IMR-90 (cell line): ENCODE measurements at regions not wholly inside any gene's neighbourhood (a gene's known extent, or its start where the extent isn't known, plus 50 kb on each side); places are given as distances from the start of the nearest gene placed in this dataset.

ENCODE experiments used
- ATAC-seq: fragments of 200-7000 bp; cut with Tn5 transposase; 2 replicates; pipeline ENCODE4 v1.9.1; 2020; ENCODE audit warnings: low read depth, mild to moderate bottlenecking, moderate library complexity
- BruUV-seq: library from RNA; stranded (reverse); fragments of 400-500 nt; replicated peaks from 2 replicates; lab custom pipeline; 2021; lab: Mats Ljungman, UMichigan
- CTCF ChIA-PET: fragments of 300-600 bp; formaldehyde crosslinking; extraction: SDS; loops from one replicate; lab custom pipeline; 2021; ENCODE audit warnings: antibody characterized with exemption; lab: Yijun Ruan, JAX
- POLR2A ChIA-PET: fragments of 300-600 bp; sonication (Branson Sonifier 250); formaldehyde crosslinking; loops from one replicate; lab custom pipeline; 2022; ENCODE audit warnings: antibody characterized with exemption; ENCODE audit not compliant: unreplicated experiment; lab: Charles Lee
- DNase-seq: peaks from one replicate; pipeline ENCODE4 v3.0.0; 2013
- H2AFZ ChIP-seq: replicated peaks from 2 replicates; pipeline ENCODE3; 2013; ENCODE audit warnings: low read length, mild to moderate bottlenecking; ENCODE audit not compliant: poor library complexity
- H2AK5ac ChIP-seq: 2 replicates; pipeline ENCODE4 v1.6.1; 2013; ENCODE audit warnings: low read depth, low read length, inconsistent platforms
- H2AK9ac ChIP-seq: replicated peaks from 2 replicates; pipeline ENCODE3; 2013; ENCODE audit warnings: mild to moderate bottlenecking, low read depth, low read length, moderate library complexity; ENCODE audit not compliant: poor library complexity
- H2BK120ac ChIP-seq: 2 replicates; pipeline ENCODE4 v1.6.1; 2013; ENCODE audit warnings: low read depth, low read length, inconsistent platforms
- H2BK15ac ChIP-seq: 3 replicates; pipeline ENCODE4 v1.6.1; 2013; ENCODE audit warnings: low read depth, low read length, inconsistent platforms
- H2BK20ac ChIP-seq: 2 replicates; pipeline ENCODE4 v1.6.1; 2013; ENCODE audit warnings: low read depth, mild to moderate bottlenecking, inconsistent platforms, low read length, moderate library complexity
- H2BK5ac ChIP-seq: 2 replicates; pipeline ENCODE4 v1.6.1; 2013; ENCODE audit warnings: mild to moderate bottlenecking, low read depth, low read length, inconsistent platforms; ENCODE audit not compliant: poor library complexity, severe bottlenecking
- H3K14ac ChIP-seq: replicated peaks from 2 replicates; pipeline ENCODE4 v1.6.1; 2013; ENCODE audit warnings: low read depth, low read length, inconsistent platforms
- H3K18ac ChIP-seq: 2 replicates; pipeline ENCODE4 v1.6.1; 2013; ENCODE audit warnings: low read depth, low read length, control low read depth
- H3K23ac ChIP-seq: 2 replicates; pipeline ENCODE4 v1.6.1; 2013; ENCODE audit warnings: low read depth, low read length, inconsistent platforms
- H3K27ac ChIP-seq: 2 replicates; pipeline ENCODE4 v1.5.1; 2013; ENCODE audit warnings: mild to moderate bottlenecking, control low read depth, low read length; ENCODE audit not compliant: insufficient read depth
- H3K27me3 ChIP-seq: 2 replicates; pipeline ENCODE4 v1.6.1; 2013; ENCODE audit warnings: low read length; ENCODE audit not compliant: control insufficient read depth, insufficient read depth
- H3K36me3 ChIP-seq: 2 replicates; pipeline ENCODE4 v1.6.1; 2013; ENCODE audit warnings: low read length, mixed read lengths; ENCODE audit not compliant: control insufficient read depth, insufficient read depth
- H3K4ac ChIP-seq: 2 replicates; pipeline ENCODE4 v1.6.1; 2013; ENCODE audit warnings: low read depth, low read length, inconsistent platforms
- H3K4me1 ChIP-seq: 2 replicates; pipeline ENCODE4 v1.6.1; 2013; ENCODE audit warnings: low read length, mixed read lengths; ENCODE audit not compliant: control insufficient read depth, insufficient read depth
- H3K4me2 ChIP-seq: 2 replicates; pipeline ENCODE4 v1.6.1; 2013; ENCODE audit warnings: low read depth, mild to moderate bottlenecking, control low read depth, low read length, moderate library complexity
- H3K4me3 ChIP-seq: 2 replicates; pipeline ENCODE4 v1.5.1; 2013; ENCODE audit warnings: low read depth, mild to moderate bottlenecking, control low read depth, low read length, moderate library complexity; ENCODE audit not compliant: insufficient read depth
- H3K56ac ChIP-seq: 2 replicates; pipeline ENCODE4 v1.6.1; 2013; ENCODE audit warnings: low read length, inconsistent platforms; ENCODE audit not compliant: insufficient read depth; ENCODE audit errors: extremely low read depth
- H3K79me1 ChIP-seq, 2 experiments: 2 replicates each; pipeline ENCODE4 v1.6.1; 2013; ENCODE audit warnings: low read length in 2 of 2, inconsistent platforms in 1 of 2, low read depth in 1 of 2
- H3K9ac ChIP-seq: 2 replicates; pipeline ENCODE4 v1.6.1; 2013; ENCODE audit warnings: low read depth, low read length, control low read depth
- H3K9me1 ChIP-seq: 2 replicates; pipeline ENCODE4 v1.6.1; 2013; ENCODE audit warnings: low read length, inconsistent platforms; ENCODE audit not compliant: insufficient read depth
- H3K9me3 ChIP-seq: 2 replicates; pipeline ENCODE4 v1.6.1; 2013; ENCODE audit warnings: low read length; ENCODE audit not compliant: control insufficient read depth, insufficient read depth
- H4K20me1 ChIP-seq: 2 replicates; pipeline ENCODE4 v1.6.1; 2013; ENCODE audit warnings: low read length, inconsistent platforms; ENCODE audit not compliant: insufficient read depth
- H4K5ac ChIP-seq: 2 replicates; pipeline ENCODE4 v1.6.1; 2013; ENCODE audit warnings: mild to moderate bottlenecking, low read depth, low read length, control low read depth
- H4K8ac ChIP-seq, 2 experiments: 2 replicates each; pipeline ENCODE4 v1.6.1; 2013; ENCODE audit warnings: low read depth in 2 of 2, low read length in 2 of 2, control low read depth in 1 of 2, inconsistent platforms in 1 of 2
- H4K91ac ChIP-seq: 2 replicates; pipeline ENCODE4 v1.6.1; 2013; ENCODE audit warnings: low read depth, low read length, inconsistent platforms; ENCODE audit not compliant: insufficient read depth
- BHLHE40 ChIP-seq: fragments of 150-350 bp; IDR thresholded peaks from 2 replicates; pipeline ENCODE4 v1.6.1; 2016; ENCODE audit warnings: mild to moderate bottlenecking, low read depth, low read length
- CHD1 ChIP-seq: IDR thresholded peaks from 2 replicates; pipeline ENCODE4 v1.6.1; 2012; ENCODE audit warnings: low read depth, low read length, improper control_type of control experiment
- FOS ChIP-seq: fragments of 150-350 bp; IDR thresholded peaks from 2 replicates; pipeline ENCODE4 v1.6.1; 2016; ENCODE audit warnings: low read depth, low read length
- MAFK ChIP-seq: IDR thresholded peaks from 2 replicates; pipeline ENCODE4 v1.6.1; 2012; ENCODE audit warnings: low read depth, low read length, improper control_type of control experiment
- MAZ ChIP-seq: IDR thresholded peaks from 2 replicates; pipeline ENCODE4 v1.6.1; 2012; ENCODE audit warnings: low read depth, mild to moderate bottlenecking, low read length, improper control_type of control experiment, moderate library complexity, borderline replicate concordance
- MXI1 ChIP-seq: IDR thresholded peaks from 2 replicates; pipeline ENCODE4 v1.6.1; 2012; ENCODE audit warnings: low read depth, mild to moderate bottlenecking, low read length, moderate library complexity, borderline replicate concordance
- NFE2L2 ChIP-seq: fragments of 150-350 bp; IDR thresholded peaks from 2 replicates; pipeline ENCODE4 v1.6.1; 2016; ENCODE audit warnings: low read depth, mild to moderate bottlenecking, low read length
- POLR2A ChIP-seq: IDR thresholded peaks from 2 replicates; pipeline ENCODE4 v1.6.1; 2012; ENCODE audit warnings: mild to moderate bottlenecking, low read depth, low read length
- RAD21 ChIP-seq: IDR thresholded peaks from 2 replicates; pipeline ENCODE4 v1.6.1; 2012; ENCODE audit warnings: low read length, improper control_type of control experiment
- RFX5 ChIP-seq: IDR thresholded peaks from 2 replicates; pipeline ENCODE4 v1.8.0; 2012; ENCODE audit warnings: low read depth, mild to moderate bottlenecking, low read length, moderate library complexity
- SMC3 ChIP-seq: fragments of 150-350 bp; IDR thresholded peaks from 2 replicates; pipeline ENCODE4 v1.6.1; 2016; ENCODE audit warnings: low read depth, mild to moderate bottlenecking, antibody characterized with exemption, low read length, moderate library complexity
- WGBS, 2 experiments: methylation state at CpG; one replicate each; pipeline versions ENCODE4 v1.1.5 to v1.1.7; 2013; ENCODE audit warnings: missing lambda C conversion rate in 2 of 2; ENCODE audit not compliant: insufficient read length in 1 of 2; ENCODE audit errors: extremely low coverage in 2 of 2; 5-methylcytosine and 5-hydroxymethylcytosine counted together
- dilution Hi-C: fragments of 300-500 bp; cut with HindIII; formaldehyde crosslinking; loops from one replicate; pipeline ENCODE4 v1.14.3; 2018; ENCODE audit warnings: low sequenced_read_pairs; ENCODE audit not compliant: unreplicated experiment
- in situ Hi-C: fragments of 300-500 bp; cut with MboI; formaldehyde crosslinking; loops from 3 replicates; pipeline ENCODE4 v1.14.3; 2019; ENCODE audit warnings: low sequenced_read_pairs, inconsistent platforms, mixed read lengths
- intact Hi-C: fragments of 100-400 bp; cut with micrococcal nuclease; formaldehyde crosslinking; loops from 2 replicates; pipeline ENCODE4 v1.10.0; 2022
- TF ChIP-seq, protein P1 (sequence below): fragments of 150-350 bp; IDR thresholded peaks from 2 replicates; pipeline ENCODE4 v1.6.1; 2016; ENCODE audit warnings: low read depth, mild to moderate bottlenecking, low read length, moderate library complexity, borderline replicate concordance
- TF ChIP-seq, protein P2 (sequence below): fragments of 150-350 bp; IDR thresholded peaks from 2 replicates; pipeline ENCODE4 v1.6.1; 2017; ENCODE audit warnings: mild to moderate bottlenecking, antibody characterized with exemption, low read length, low read depth
- TF ChIP-seq, protein P3 (sequence below): conservative IDR thresholded peaks from 2 replicates; pipeline ENCODE4 v1.5.1; 2012; ENCODE audit warnings: mild to moderate bottlenecking, low read depth, low read length, improper control_type of control experiment

DNA sequence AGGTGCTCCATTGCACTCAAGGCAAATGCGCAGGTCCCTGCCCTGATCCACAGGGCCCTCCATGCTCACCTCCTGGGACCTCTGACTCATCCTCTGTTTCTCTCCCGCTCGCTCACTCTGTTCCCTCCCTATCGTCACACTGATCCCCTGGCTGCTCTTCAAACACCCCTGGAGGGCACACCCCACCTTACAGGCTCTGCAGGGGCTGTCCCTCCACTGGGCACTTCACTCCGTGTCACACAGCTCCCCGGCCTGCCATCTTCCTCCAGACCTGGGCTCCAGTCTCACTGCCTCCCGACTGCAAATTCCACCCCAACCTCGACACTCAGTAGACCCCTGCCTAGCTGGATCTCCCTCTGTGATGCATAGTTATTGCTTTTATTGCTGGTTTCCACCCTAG, 91.5 kb upstream of the PRDM11 start:
- DNase-seq: no peak
- Histone ChIP-seq H3K9me1 (no peaks in the 10 kb centered on the region), H3K18ac (no peak overlapping the region), H3K14ac (no peak overlapping the region), H2BK15ac (no peak overlapping the region), H3K27me3 (peaks cover 15% of the 10 kb centered on the region; the same call in 1 of the 2 replicates), H3K4me1 (no peaks in the 10 kb centered on the region; the same call in 1 of the 2 replicates), H3K23ac (no peak overlapping the region), H3K4me3 (no peak overlapping the region), H2AFZ (no peak overlapping the region), H3K4me2 (no peak overlapping the region), H3K4ac (no peak overlapping the region), H4K20me1 (no peaks in the 10 kb centered on the region), H3K9ac (no peak overlapping the region), H2AK9ac (no peak overlapping the region), H3K9me3 (no peaks in the 10 kb centered on the region), H3K56ac (no peak overlapping the region), H2AK5ac (no peak overlapping the region), H4K5ac (no peak overlapping the region), H4K8ac (no peak overlapping the region), H3K36me3 (no peaks in the 10 kb centered on the region), H4K91ac (no peak overlapping the region), H3K27ac (no peak overlapping the region), H2BK120ac (no peak overlapping the region), H2BK20ac (no peak overlapping the region), H2BK5ac (no peak overlapping the region), H3K79me1 (no peaks in the 10 kb centered on the region)
- in situ Hi-C loops (no loop called here), dilution Hi-C loops (no loop called here), intact Hi-C loops (no loop called here)
- ChIA-PET CTCF (no interaction called here), POLR2A (no interaction called here)
- no peak for ATAC-seq
- no TSS peak for BruUV-seq
- WGBS, 2 experiments: 82% methylated on average over 4 of the region's 8 CpGs; no CpG with 5 or more reads in 1 of the 2 experiments
- TF ChIP-seq BHLHE40 (no peak), RAD21 (no peak), MXI1 (no peak), SMC3 (no peak), CHD1 (no peak), POLR2A (no peak), MAFK (no peak), MAZ (no peak), NFE2L2 (no peak), FOS (no peak), RFX5 (no peak)
- TF ChIP-seq, protein P1, sequence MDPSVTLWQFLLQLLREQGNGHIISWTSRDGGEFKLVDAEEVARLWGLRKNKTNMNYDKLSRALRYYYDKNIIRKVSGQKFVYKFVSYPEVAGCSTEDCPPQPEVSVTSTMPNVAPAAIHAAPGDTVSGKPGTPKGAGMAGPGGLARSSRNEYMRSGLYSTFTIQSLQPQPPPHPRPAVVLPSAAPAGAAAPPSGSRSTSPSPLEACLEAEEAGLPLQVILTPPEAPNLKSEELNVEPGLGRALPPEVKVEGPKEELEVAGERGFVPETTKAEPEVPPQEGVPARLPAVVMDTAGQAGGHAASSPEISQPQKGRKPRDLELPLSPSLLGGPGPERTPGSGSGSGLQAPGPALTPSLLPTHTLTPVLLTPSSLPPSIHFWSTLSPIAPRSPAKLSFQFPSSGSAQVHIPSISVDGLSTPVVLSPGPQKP: no peak
- TF ChIP-seq, protein P2, sequence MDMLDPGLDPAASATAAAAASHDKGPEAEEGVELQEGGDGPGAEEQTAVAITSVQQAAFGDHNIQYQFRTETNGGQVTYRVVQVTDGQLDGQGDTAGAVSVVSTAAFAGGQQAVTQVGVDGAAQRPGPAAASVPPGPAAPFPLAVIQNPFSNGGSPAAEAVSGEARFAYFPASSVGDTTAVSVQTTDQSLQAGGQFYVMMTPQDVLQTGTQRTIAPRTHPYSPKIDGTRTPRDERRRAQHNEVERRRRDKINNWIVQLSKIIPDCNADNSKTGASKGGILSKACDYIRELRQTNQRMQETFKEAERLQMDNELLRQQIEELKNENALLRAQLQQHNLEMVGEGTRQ: no peak
- TF ChIP-seq, protein P3, sequence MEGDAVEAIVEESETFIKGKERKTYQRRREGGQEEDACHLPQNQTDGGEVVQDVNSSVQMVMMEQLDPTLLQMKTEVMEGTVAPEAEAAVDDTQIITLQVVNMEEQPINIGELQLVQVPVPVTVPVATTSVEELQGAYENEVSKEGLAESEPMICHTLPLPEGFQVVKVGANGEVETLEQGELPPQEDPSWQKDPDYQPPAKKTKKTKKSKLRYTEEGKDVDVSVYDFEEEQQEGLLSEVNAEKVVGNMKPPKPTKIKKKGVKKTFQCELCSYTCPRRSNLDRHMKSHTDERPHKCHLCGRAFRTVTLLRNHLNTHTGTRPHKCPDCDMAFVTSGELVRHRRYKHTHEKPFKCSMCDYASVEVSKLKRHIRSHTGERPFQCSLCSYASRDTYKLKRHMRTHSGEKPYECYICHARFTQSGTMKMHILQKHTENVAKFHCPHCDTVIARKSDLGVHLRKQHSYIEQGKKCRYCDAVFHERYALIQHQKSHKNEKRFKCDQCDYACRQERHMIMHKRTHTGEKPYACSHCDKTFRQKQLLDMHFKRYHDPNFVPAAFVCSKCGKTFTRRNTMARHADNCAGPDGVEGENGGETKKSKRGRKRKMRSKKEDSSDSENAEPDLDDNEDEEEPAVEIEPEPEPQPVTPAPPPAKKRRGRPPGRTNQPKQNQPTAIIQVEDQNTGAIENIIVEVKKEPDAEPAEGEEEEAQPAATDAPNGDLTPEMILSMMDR: no peak
